ENCODE measurements at regions not wholly inside any gene's neighbourhood (a gene's known extent, or its start where the extent isn't known, plus 50 kb on each side); places are given as distances from the start of the nearest gene placed in this dataset.
A peak's percentile ranks its signal among the peaks of the same experiment; 100 is the strongest.

DNA sequence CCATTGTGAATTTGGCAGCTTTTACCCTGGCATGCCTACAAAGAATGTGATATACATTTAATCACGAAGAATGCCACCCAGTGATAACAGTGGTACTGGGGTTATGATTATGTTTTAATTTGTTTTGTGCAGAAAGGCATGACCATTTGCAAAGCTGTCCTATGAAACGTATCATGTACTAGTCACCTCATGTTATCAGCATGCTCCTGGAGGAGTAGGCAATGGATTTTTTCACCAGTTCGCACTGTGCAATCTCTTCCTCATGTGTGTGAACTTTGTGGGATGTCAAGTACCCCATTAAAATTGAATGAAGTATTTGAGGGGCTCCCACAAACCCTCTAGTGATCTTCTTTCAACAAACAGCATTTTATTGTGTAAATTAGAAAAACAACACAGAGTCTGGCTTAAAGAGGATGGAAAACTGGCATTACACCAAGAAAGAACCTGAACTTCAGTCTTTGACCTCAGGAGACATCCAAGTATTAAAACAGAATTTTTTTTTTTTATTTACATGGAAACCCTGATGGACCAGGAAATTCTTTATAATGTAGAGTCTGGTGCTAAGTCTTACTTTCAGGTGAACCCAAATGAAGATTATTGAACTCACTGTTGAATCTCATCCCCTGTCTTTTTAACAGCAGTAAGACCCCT is 200.6 kb upstream of the PGRMC2 start:
- no peak for DNase-seq (ENCODE audit: low spot score)

GRCh38 chr4:128484896-128485295 is 197.3 kb upstream of the PGRMC2 start:
- no peak for DNase-seq (ENCODE audit: low spot score)

DNA sequence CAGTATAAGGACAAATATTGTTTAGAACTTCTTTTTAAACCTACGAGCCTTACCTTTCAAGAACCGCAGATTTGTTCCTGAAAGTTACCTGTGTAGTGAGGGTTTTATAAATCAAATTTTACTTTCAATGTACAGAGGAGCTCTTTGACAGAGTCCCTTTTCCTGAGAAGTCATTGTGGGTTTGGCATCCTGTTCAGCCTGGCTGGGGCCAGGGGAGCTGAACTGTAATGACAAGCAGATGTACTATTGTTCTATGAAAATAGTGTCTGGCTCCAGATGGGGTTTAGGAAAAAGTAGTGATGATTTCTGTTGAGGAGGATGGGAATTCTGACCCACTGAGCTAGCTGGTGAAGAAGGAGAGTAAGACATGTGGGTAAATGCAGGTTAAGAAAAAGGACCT is 196.2 kb upstream of the PGRMC2 start:
- DNase-seq (ENCODE audit: low spot score), result no peak

DNA sequence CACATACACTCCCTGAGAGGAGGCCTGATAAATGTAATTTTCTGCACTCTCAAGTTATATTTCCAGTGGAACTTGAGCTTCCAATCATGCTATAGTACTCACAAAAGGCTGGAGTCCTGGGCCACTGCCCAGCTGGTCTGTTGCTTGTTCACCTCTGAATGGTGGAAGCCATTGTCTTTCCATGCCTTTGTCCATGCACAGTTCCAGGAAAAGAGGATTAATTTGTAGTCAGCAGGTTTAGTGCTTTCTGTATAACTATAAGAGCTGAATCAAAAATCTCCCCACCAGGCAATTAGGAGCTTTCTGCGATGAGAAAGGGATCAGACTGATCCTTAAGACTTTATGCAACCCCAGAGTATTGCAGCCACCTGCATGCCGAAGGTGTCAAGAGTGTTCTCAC is 195.4 kb upstream of the PGRMC2 start:
- no peak for DNase-seq (ENCODE audit: low spot score)

DNA sequence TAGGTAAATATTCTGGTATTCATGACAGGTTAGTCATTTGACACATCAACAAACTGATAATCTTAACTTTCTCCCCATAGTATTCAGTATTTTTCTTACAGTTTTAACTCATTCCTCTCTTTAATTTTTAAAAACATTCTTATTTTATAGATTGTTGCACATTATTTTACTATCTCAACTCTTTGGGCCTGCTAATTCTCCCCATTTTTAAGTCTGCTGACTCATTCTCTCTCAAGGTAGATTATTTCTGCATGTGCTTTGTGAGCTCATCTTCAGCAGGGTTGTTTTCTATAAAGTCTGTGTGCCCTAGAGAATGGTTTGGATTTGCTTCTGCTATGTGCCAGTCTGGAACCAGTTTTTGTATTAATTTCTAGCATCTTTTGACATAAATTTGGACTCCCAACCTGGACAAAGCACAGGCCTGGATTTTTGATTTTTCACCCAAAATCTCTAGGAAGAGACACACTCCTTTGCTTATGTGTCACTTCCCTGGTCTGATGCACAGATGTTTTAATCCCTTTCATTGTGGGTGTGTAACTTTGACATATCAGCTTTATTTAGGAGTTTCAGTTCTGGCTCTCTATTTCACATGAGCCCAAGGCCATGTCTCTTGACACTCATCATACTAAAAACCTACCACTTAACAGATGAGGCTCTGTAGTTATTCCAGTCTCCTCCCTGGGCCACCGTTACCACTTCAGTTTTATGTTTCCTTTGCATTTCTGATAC is 194.3 kb upstream of the PGRMC2 start:
- DNase-seq (ENCODE audit: low spot score), result no peak

DNA sequence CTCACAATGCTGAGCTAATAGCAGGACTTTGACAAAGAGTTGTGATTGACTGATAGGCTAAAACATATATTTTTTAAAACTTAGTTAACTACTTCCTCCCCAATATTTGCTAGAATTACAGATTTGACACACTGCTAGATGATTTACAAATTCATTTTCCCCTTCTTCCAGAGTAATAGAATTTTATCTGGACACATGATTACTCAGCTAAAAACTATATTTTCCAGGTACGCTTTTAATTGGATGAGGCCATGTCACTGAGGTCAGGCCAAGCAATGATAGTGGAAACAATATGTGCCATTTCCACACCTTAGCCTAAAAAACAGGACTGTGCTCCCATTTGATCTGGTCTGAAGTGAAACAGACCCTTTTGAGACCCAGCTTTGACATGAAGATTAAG is 193.3 kb upstream of the PGRMC2 start:
- DNase-seq (ENCODE audit: low spot score), result no peak

DNA sequence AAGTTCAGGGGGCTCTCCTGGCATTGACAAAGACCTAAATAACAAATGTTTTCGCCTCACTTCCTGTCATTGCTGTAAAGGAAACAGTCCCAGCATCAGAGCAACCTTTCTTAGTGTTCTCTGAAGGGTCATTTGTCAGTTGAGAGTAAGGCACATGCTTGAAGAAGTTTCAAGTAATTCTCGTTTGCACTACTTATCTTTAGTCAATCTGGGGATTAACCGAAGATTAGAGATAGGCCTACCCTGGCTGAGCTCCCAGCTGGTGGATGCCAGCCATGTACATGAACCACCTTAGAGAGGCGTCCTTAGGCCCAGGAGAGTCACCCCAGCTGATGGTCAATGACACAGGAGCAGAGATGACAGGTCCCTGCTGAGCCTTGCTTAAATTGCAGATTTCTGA is 189.9 kb upstream of the PGRMC2 start:
- DNase-seq (ENCODE audit: low spot score), result no peak

DNA sequence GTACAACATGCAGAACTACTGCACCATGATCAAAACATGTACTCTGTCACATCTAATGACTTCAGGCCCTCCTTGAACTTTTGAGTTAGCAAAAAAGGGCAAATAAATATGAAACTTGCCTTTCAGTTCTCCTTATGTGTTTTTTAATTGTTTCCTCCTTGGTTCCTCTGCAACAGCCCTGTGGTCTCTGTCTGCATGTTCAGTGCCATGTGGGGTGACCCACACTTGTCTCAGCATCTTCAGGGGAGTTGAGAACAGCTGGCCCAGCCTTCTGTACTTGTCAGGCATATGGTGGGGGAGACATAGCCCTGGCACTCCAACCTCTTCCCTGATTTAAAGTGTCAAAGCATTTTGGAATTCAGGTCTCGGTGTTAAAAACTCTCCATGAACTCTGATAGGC is 188.0 kb upstream of the PGRMC2 start:
- DNase-seq (ENCODE audit: low spot score), result no peak

DNA sequence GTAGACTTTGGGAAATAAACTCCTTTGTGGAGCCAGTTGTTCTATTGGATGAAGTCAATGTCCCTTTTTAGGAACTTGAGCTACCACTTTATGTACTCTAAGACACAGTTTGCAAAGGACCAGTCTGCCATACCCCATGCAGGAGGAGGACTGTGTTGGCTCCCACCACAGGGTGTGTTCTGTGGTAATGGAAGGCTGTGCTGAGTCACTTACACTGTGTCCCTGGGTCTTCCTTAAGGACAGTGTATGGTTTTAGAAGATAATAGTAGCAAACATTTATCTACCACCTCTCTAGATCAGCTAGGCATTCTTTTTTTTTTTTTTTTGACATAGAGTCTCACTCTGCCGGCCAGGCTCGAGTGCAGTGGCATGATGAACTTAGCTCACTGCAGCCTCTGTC is 184.0 kb upstream of the PGRMC2 start:
- DNase-seq (ENCODE audit: low spot score), result no peak

- no peak for DNase-seq (ENCODE audit: low spot score)
Observed at GRCh38 chr4:128470492-128471053, 183.0 kb upstream of the PGRMC2 start.

DNA sequence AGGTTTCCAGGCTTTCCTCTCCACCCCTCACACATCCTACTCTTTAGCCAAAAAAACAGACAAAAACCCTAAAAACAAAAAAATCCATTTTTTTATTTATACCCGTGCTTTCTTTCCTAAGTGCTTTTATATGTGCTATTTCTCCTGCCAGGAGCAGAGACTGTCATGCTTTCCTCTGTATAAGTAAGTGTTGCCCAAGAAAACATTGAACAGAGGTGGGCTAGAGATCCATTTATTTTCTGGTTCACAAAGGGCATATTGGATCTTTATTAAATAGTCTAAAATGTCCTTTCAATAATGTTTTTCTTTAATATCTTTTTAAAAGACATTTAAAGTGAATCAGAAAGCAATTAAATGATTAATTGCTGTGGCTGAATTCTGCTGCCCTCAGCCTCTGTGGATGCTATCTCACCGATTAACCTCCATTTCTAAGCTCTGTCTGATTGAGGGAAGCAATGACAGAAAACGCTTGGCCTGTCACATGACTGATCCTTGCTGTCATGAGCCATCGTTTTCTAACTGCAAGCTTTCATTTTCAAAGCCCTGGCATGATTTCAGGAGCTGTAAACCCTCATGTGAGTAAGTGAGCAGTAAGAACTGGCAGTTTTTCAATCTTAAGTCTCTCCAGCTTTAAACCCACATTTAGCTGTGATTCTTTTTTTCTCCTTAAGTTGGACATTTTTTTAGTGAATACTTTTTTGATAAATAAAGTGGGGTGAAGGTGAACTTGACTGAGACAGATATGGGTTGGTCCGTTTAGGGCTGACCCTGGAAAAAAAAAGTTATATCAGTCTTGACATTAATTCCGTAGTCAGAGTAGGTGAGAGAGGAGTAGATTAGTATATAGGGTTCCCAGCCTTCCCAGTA is 180.7 kb upstream of the PGRMC2 start:
- peak; percentile 45 for DNase-seq (ENCODE audit: low spot score)

DNA sequence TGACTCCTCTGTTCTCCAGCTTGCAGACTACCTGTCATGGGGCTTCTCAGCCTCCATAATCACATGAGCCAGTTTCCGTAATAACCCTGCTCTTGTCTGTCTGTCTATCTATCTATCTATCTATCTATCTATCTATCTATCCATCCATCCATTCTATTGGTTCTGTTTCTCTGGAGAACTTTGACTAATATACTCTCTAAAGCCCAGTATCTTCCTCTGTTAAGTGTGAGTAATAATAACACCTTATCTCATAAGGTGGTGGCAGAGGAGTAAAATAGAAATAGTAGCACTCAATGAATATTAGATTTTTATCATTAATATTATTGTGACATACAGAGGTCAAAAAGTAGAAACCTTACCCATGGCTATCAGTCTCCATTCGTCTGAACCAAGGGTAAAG is 177.9 kb upstream of the PGRMC2 start:
- no peak for DNase-seq (ENCODE audit: low spot score)

- no peak for DNase-seq (ENCODE audit: low spot score)
Observed at GRCh38 chr4:128463006-128463405, 175.4 kb upstream of the PGRMC2 start.

DNA sequence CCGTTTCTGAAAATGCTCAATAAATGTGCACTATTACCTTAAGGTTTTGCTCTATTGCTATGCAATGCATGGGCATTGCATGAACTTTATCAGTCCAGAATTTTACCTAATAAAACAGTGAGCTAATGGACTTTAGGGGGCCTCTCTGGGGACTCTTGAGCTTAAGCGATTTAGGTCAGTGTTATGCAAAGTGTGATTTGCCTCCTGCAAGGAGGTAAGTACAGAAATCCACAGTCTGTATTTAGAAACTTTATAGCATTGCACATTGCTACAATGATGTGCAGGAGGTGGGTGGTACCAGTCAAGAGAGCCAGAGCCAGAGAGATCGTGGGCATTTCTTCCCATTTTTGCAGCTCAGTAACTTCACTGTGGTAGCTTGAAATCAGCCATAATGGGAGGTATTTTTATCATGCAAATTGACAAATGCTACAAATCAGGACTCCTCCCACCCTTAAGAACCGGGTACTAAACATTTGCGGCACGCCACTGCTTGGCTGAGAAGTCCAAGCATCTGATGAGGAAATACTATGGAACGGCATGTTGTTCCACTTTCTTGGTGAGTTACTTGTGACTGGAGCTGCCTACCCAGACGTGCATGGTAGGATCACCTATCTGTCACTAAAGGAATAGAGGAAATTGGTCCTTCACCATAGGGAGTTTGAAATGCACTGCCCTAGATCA is 174.6 kb upstream of the PGRMC2 start:
- no peak for DNase-seq (ENCODE audit: low spot score)

DNA sequence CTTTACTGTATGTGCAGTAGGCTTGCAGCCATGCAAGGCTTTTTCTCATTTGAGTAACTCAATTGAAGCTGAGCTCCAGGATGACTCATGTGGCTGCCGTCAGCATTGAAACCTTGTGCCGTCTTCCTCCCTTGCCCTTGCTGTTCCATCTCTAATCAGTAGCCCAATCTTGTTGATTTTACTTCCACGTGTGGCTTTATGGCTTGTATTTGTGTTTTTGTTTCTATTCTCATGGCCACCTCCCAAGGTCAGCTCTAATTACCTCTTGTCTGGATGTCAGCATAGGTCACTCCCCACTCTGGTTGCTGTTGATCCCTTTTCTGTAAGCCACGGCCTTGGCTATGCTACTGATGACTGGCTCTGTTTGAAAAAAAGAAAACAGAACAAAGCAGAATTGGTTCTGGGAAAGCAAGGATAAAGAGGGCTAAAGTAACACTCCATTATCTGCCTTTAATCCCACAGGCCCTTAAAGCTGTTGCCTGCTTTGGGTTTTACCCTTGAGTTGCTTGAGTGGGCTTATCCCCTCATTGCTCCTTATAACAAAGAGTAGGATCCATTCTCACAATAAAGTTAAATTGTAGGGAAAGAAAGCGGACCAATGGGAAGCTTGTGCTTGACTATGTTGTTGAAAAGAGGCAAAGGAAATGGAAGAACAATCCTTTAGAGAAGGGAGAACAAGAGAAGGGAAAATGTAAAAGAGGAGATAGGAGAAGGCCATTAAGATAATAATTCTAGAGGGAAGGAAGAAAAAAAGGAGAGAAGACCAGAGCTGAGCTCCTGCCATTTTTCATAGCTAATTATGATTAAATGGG is 173.9 kb upstream of the PGRMC2 start:
- peak; percentile 33 for DNase-seq (ENCODE audit: low spot score)

- no peak for DNase-seq (ENCODE audit: low spot score)
Observed at GRCh38 chr4:128459547-128459946, 171.9 kb upstream of the PGRMC2 start.

GRCh38 chr4:128458816-128459215 is 171.2 kb upstream of the PGRMC2 start:
- DNase-seq (ENCODE audit: low spot score), result no peak

DNA sequence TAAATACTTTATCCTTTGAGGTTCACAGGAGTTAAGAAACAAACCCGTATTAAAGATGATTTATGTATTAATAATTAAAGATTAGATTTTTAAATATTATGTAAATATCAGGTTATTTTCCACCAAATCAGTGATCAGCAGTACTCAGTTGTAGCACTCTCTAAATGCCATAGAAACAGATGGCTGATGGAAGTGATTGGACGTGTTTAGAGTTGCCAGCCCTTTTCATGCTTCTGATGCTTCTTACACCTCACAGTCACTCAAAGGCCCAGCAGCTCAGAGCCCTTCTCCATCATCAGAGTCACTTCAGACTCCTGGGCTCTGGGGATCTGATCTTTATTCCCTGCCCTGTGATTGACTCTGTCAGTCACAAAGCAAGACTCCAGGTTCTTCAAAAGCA is 170.1 kb upstream of the PGRMC2 start:
- no peak for DNase-seq (ENCODE audit: low spot score)

DNA sequence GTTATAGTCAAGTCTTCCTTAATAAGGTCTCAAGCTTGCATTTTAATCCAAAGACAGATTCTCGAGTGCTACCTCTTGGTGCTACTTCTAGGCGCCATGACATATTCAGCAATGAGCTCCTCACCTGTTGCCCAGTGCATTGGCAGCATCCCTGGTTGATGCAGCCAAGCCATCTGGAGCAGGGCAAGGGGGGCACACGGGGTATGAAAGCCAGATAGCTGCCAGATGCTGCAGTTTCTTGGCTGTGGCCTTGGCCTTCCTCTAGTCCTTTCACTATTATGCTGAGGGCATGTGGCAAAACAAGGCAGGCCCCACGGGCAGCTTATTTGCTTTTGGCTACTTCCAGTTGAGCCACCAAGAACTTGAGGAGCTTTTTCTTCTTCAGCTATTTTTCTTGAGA is 168.6 kb upstream of the PGRMC2 start:
- DNase-seq (ENCODE audit: low spot score), result no peak

GRCh38 chr4:128455480-128455879 is 167.9 kb upstream of the PGRMC2 start:
- DNase-seq (ENCODE audit: low spot score), result no peak

GRCh38 chr4:128454881-128455280 is 167.3 kb upstream of the PGRMC2 start:
- no peak for DNase-seq (ENCODE audit: low spot score)
